ENCODE measurements at regions not wholly inside any gene's neighbourhood (a gene's known extent, or its start where the extent isn't known, plus 50 kb on each side); places are given as distances from the start of the nearest gene placed in this dataset.

- H3K9me3 ChIP-seq, result no peaks in the 10 kb centered on the region
- intact Hi-C loops (cut with micrococcal nuclease; ENCODE audit: unreplicated experiment), result no loop called here
- Mint-ChIP-seq H3K27ac (ENCODE audit: unreplicated experiment) (no peak overlapping the region), H3K9me3 (ENCODE audit: unreplicated experiment) (no peaks in the 10 kb centered on the region), H3K4me3 (ENCODE audit: unreplicated experiment) (no peak overlapping the region), H3K27me3 (ENCODE audit: insufficient read depth, unreplicated experiment) (peaks cover 6% of the 10 kb centered on the region), H3K4me1 (ENCODE audit: low read depth, unreplicated experiment) (no peaks in the 10 kb centered on the region), H3K36me3 (ENCODE audit: insufficient read depth, unreplicated experiment) (no peaks in the 10 kb centered on the region)
- no peaks in the 10 kb centered on the region for H3K4me1 ChIP-seq
- TF ChIP-seq CTCF (IDR thresholded peaks at IDR 0.05; ENCODE audit: insufficient read depth in 1 of 2, low read depth in 1 of 2, low read length in 1 of 2, severe bottlenecking in 1 of 2, unreplicated experiment in 1 of 2), result no peak
- no peaks in the 10 kb centered on the region for H3K27me3 ChIP-seq (replicated peaks; ENCODE audit: control insufficient read depth, insufficient read depth, low read length)
- no peaks in the 10 kb centered on the region for H3K36me3 ChIP-seq (ENCODE audit: control insufficient read depth, insufficient read depth, low read length)
- POLR2A ChIA-PET, result no interaction called here
- CTCF ChIA-PET, result no interaction called here
- no TSS peak for BruUV-seq (replicated peaks)
- H3K4me3 ChIP-seq (ENCODE audit: low read depth, low read length), result no peak overlapping the region
- DNase-seq, result no peak
Measured at GRCh38 chr21:36532769-36533467, 53.0 kb upstream of the CLDN14 start.

DNA sequence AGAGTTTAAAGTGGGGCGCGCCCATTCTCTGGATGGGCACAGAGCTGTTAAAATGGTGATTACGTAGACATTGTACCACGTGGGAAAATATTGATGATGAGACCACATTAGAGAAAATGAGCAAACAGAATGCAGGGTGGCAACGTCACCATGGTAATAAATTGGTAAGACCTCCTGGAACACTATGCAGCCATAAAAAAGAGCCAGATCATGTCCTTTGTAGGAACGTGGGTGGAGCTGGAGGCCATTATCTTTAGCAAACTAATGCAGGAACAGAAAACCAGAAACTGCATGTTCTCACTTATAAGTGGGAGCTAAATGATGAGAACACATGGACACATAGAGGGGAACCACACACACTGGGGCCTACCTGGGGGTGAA, 53.5 kb upstream of the CLDN14 start:
- H3K9me3 Mint-ChIP-seq (ENCODE audit: unreplicated experiment), result no peaks in the 10 kb centered on the region
- no peak for TF ChIP-seq CTCF (IDR thresholded peaks at IDR 0.05; ENCODE audit: insufficient read depth in 1 of 2, low read depth in 1 of 2, low read length in 1 of 2, severe bottlenecking in 1 of 2, unreplicated experiment in 1 of 2)
- H3K36me3 ChIP-seq (ENCODE audit: control insufficient read depth, insufficient read depth, low read length), result no peaks in the 10 kb centered on the region
- H3K4me1 ChIP-seq, result no peaks in the 10 kb centered on the region
- DNase-seq, result no peak
- no peaks in the 10 kb centered on the region for H3K9me3 ChIP-seq
- H3K4me1 Mint-ChIP-seq (ENCODE audit: low read depth, unreplicated experiment), result no peaks in the 10 kb centered on the region
- H3K4me3 ChIP-seq (ENCODE audit: low read depth, low read length), result no peak overlapping the region
- BruUV-seq (replicated peaks), result no TSS peak
- no peaks in the 10 kb centered on the region for H3K36me3 Mint-ChIP-seq (ENCODE audit: insufficient read depth, unreplicated experiment)
- H3K27ac Mint-ChIP-seq (ENCODE audit: unreplicated experiment), result no peak overlapping the region
- ChIA-PET CTCF (no interaction called here), POLR2A (no interaction called here)
- H3K27me3 Mint-ChIP-seq (ENCODE audit: insufficient read depth, unreplicated experiment), result peaks cover 6% of the 10 kb centered on the region
- intact Hi-C loops (cut with micrococcal nuclease; ENCODE audit: unreplicated experiment), result no loop called here
- H3K27me3 ChIP-seq (replicated peaks; ENCODE audit: control insufficient read depth, insufficient read depth, low read length), result no peaks in the 10 kb centered on the region
- H3K4me3 Mint-ChIP-seq (ENCODE audit: unreplicated experiment), result no peak overlapping the region

DNA sequence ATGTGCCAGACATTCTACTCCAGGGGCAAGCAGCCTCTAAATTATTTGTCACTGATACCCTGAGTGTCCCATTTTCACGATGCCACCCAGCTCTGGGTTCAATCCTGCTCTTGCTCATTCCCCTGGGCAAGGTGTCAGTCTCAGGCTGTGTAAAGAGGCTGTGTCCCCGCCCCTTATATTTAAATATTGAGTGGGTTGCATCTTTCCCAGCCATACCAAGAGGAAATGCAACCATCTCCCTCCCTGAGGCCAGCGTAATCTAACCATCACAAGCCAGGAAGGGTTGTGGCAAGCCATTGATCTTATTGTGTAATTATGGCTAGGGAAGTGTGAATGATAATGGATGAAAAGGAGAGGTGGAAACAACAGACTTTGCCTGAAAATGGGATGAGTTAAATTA, 54.7 kb upstream of the CLDN14 start:
- CTCF ChIA-PET, result no interaction called here

More for the DNA sequence above, 54.7 kb upstream of the CLDN14 start:
- no peaks in the 10 kb centered on the region for H3K4me1 Mint-ChIP-seq (ENCODE audit: low read depth, unreplicated experiment)
- no peak for DNase-seq
- no TSS peak for BruUV-seq (replicated peaks)
- H3K36me3 Mint-ChIP-seq (ENCODE audit: insufficient read depth, unreplicated experiment), result no peaks in the 10 kb centered on the region
- H3K4me3 Mint-ChIP-seq (ENCODE audit: unreplicated experiment), result no peak overlapping the region
- no peaks in the 10 kb centered on the region for H3K9me3 Mint-ChIP-seq (ENCODE audit: unreplicated experiment)
- H3K27me3 Mint-ChIP-seq (ENCODE audit: insufficient read depth, unreplicated experiment), result peaks cover 4% of the 10 kb centered on the region
- POLR2A ChIA-PET, result no interaction called here
- intact Hi-C loops (cut with micrococcal nuclease; ENCODE audit: unreplicated experiment), result no loop called here
- H3K4me3 ChIP-seq (ENCODE audit: low read depth, low read length), result no peak overlapping the region
- no peaks in the 10 kb centered on the region for H3K36me3 ChIP-seq (ENCODE audit: control insufficient read depth, insufficient read depth, low read length)
- TF ChIP-seq CTCF (IDR thresholded peaks at IDR 0.05; ENCODE audit: insufficient read depth in 1 of 2, low read depth in 1 of 2, low read length in 1 of 2, severe bottlenecking in 1 of 2, unreplicated experiment in 1 of 2), result no peak
- H3K4me1 ChIP-seq, result no peaks in the 10 kb centered on the region
- no peaks in the 10 kb centered on the region for H3K9me3 ChIP-seq
- no peak overlapping the region for H3K27ac Mint-ChIP-seq (ENCODE audit: unreplicated experiment)
- H3K27me3 ChIP-seq (replicated peaks; ENCODE audit: control insufficient read depth, insufficient read depth, low read length), result no peaks in the 10 kb centered on the region

Data from Caco-2 (cell line).